A549 (cell line): ENCODE measurements at regions not wholly inside any gene's neighbourhood (a gene's known extent, or its start where the extent isn't known, plus 50 kb on each side); places are given as distances from the start of the nearest gene placed in this dataset.

Experiments used
- ATAC-seq, 2 experiments: fragments of 200-7000 bp in 1 of 2; fragments of >200 bp in 1 of 2; cut with Nextera tagmentation in 1 of 2; cut with Tn5 transposase in 1 of 2; 3 replicates each; pipeline versions ENCODE4 v1.8.0 to v1.9.1; 2018 to 2020; ENCODE audit warnings: mild to moderate bottlenecking in 1 of 2, moderate library complexity in 1 of 2
- CTCF ChIA-PET: fragments of 300-600 bp; sonication (Branson Sonifier 250); formaldehyde crosslinking; extraction: SDS; loops from one replicate; lab custom pipeline; 2021; ENCODE audit warnings: antibody characterized with exemption, inconsistent platforms; lab: Yijun Ruan, JAX
- POLR2A ChIA-PET: fragments of 350-600 bp; formaldehyde crosslinking; extraction: SDS; loops from one replicate; lab custom pipeline; 2021; ENCODE audit warnings: antibody characterized with exemption, inconsistent platforms; lab: Yijun Ruan, JAX
- DNase-seq, 2 experiments: peaks; one replicate each; pipeline versions ENCODE4 v3.0.0 to v3.0.0-alpha.2; 2011 to 2016; ENCODE audit warnings: low read depth in 1 of 2, low spot score in 1 of 2
- FAIRE-seq: peaks from 2 replicates; lab custom pipeline; 2011; peaks lifted over from hg19 to GRCh38; lab: Jason Lieb, UNC
- H3K27ac ChIP-seq, 2 experiments: fragments of >200 bp; sonication (Bioruptor Twin); formaldehyde crosslinking; 3 replicates each; pipeline ENCODE4 v1.5.1; 2016 to 2017
- H3K4me1 ChIP-seq: fragments of >200 bp; sonication (Bioruptor Twin); formaldehyde crosslinking; 3 replicates; pipeline ENCODE4 v1.6.1; 2016
- H3K4me2 ChIP-seq: fragments of >200 bp; sonication (Bioruptor Twin); formaldehyde crosslinking; 3 replicates; pipeline ENCODE4 v1.6.1; 2016
- H3K4me3 ChIP-seq: fragments of >200 bp; sonication (Bioruptor Twin); formaldehyde crosslinking; 3 replicates; pipeline ENCODE4 v1.5.1; 2016
- H3K9me3 ChIP-seq: fragments of >200 bp; sonication (Bioruptor Twin); formaldehyde crosslinking; 3 replicates; pipeline ENCODE4 v1.6.1; 2016
- ATOH8 ChIP-seq: fragments of 250-450 bp; sonication (Bioruptor Pico); IDR thresholded peaks from 2 replicates; pipeline ENCODE4 v1.5.0; 2020; ENCODE audit warnings: low read depth, mild to moderate bottlenecking, moderate library complexity
- BCL3 ChIP-seq: fragments of >200 bp; sonication (Bioruptor Twin); formaldehyde crosslinking; IDR thresholded peaks from 3 replicates; pipeline ENCODE4 v1.6.1; 2016
- CBX8 ChIP-seq: fragments of 200-600 bp; sonication (generic); IDR thresholded peaks from 2 replicates; pipeline ENCODE4 v1.6.1; 2016
- CEBPB ChIP-seq, 2 experiments: fragments of >200 bp in 1 of 2; sonication (Bioruptor Twin) in 1 of 2; formaldehyde crosslinking in 1 of 2; IDR thresholded peaks; 2 replicates each; pipeline ENCODE4 v1.6.1; 2012 to 2016
- CHD2 ChIP-seq: fragments of 150-350 bp; IDR thresholded peaks from 2 replicates; pipeline ENCODE4 v1.6.1; 2014; ENCODE audit warnings: low read length; ENCODE audit not compliant: partially characterized antibody
- CTCF ChIP-seq: fragments of >200 bp; sonication (Bioruptor Twin); formaldehyde crosslinking; IDR thresholded peaks from 3 replicates; pipeline ENCODE4 v1.5.1; 2016
- EHF ChIP-seq: fragments of 250-450 bp; sonication (Bioruptor Pico); IDR thresholded peaks from 2 replicates; pipeline ENCODE4 v1.5.0; 2020; ENCODE audit warnings: mild to moderate bottlenecking
- EHMT2 ChIP-seq: fragments of 200-600 bp; sonication (generic); IDR thresholded peaks from 2 replicates; pipeline ENCODE4 v1.6.1; 2016; ENCODE audit warnings: antibody characterized with exemption, low read depth, mild to moderate bottlenecking, moderate library complexity
- EP300 ChIP-seq, 2 experiments: fragments of >200 bp; sonication (Bioruptor Twin); formaldehyde crosslinking; IDR thresholded peaks; 2 replicates in 1 of 2; 3 replicates in 1 of 2; pipeline ENCODE4 v1.6.1; 2016 to 2017
- GATA3 ChIP-seq: IDR thresholded peaks from 2 replicates; pipeline ENCODE4 v1.6.1; 2012; ENCODE audit warnings: borderline replicate concordance
- HDAC2 ChIP-seq: fragments of 200-600 bp; sonication (generic); IDR thresholded peaks from 2 replicates; pipeline ENCODE4 v1.6.1; 2016
- HES2 ChIP-seq: fragments of >200 bp; sonication (Bioruptor Twin); formaldehyde crosslinking; IDR thresholded peaks from 2 replicates; pipeline ENCODE4 v1.6.1; 2016
- HOXA7 ChIP-seq: fragments of 250-450 bp; sonication (Bioruptor Pico); IDR thresholded peaks from 2 replicates; pipeline ENCODE4 v1.5.0; 2020; ENCODE audit warnings: mild to moderate bottlenecking, moderate library complexity
- MAX ChIP-seq: IDR thresholded peaks from 2 replicates; pipeline ENCODE4 v1.6.1; 2012
- MYC ChIP-seq: IDR thresholded peaks from 2 replicates; pipeline ENCODE4 v1.6.1; 2012; ENCODE audit warnings: mild to moderate bottlenecking, inconsistent platforms, low read length, improper control_type of control experiment, borderline replicate concordance
- NFE2L2 ChIP-seq: fragments of 150-350 bp; conservative IDR thresholded peaks from 2 replicates; pipeline ENCODE4 v1.6.1; 2014; ENCODE audit warnings: low read length
- NR3C1 ChIP-seq: fragments of >200 bp; sonication (Bioruptor Twin); formaldehyde crosslinking; IDR thresholded peaks from 3 replicates; pipeline ENCODE4 v1.6.1; 2017
- POLR2A ChIP-seq: IDR thresholded peaks from 2 replicates; pipeline ENCODE4 v1.6.1; 2012; ENCODE audit warnings: mild to moderate bottlenecking, low read length
- RAD21 ChIP-seq, 2 experiments: fragments of >200 bp in 1 of 2; sonication (Bioruptor Twin) in 1 of 2; formaldehyde crosslinking in 1 of 2; IDR thresholded peaks in 1 of 2; conservative IDR thresholded peaks in 1 of 2; 2 replicates in 1 of 2; 3 replicates in 1 of 2; pipeline ENCODE4 v1.6.1; 2012 to 2018; ENCODE audit warnings: inconsistent platforms in 1 of 2
- RARB ChIP-seq: fragments of 250-450 bp; sonication (Bioruptor Pico); IDR thresholded peaks from 2 replicates; pipeline ENCODE4 v1.8.0; 2021; ENCODE audit warnings: mild to moderate bottlenecking, moderate library complexity
- RFX5 ChIP-seq: fragments of 450-650 bp; IDR thresholded peaks from 2 replicates; pipeline ENCODE4 v1.7.1; 2014; ENCODE audit warnings: antibody characterized with exemption, mild to moderate bottlenecking, moderate library complexity
- RNF2 ChIP-seq: fragments of 200-600 bp; sonication (generic); IDR thresholded peaks from 2 replicates; pipeline ENCODE4 v1.6.1; 2016; ENCODE audit warnings: low read depth, mild to moderate bottlenecking, antibody characterized with exemption, moderate library complexity, borderline replicate concordance
- SMC3 ChIP-seq: fragments of >200 bp; sonication (Bioruptor Twin); formaldehyde crosslinking; IDR thresholded peaks from 3 replicates; pipeline ENCODE4 v1.6.1; 2018; ENCODE audit warnings: inconsistent platforms
- TP53 ChIP-seq: fragments of 250-450 bp; sonication (Bioruptor Pico); IDR thresholded peaks from 2 replicates; pipeline ENCODE4 v1.5.0; 2021; ENCODE audit warnings: mild to moderate bottlenecking, moderate library complexity
- USF2 ChIP-seq: fragments of 450-650 bp; IDR thresholded peaks from 2 replicates; pipeline ENCODE4 v1.6.1; 2014; ENCODE audit warnings: antibody characterized with exemption
- ZSCAN20 ChIP-seq: fragments of 250-450 bp; sonication (Bioruptor Pico); IDR thresholded peaks from 2 replicates; pipeline ENCODE4 v1.8.0; 2022; ENCODE audit warnings: mild to moderate bottlenecking, moderate library complexity
- WGBS: methylation state at CpG from one replicate; pipeline ENCODE4 v1.1.6; 2017; ENCODE audit errors: missing lambda C conversion rate; 5-methylcytosine and 5-hydroxymethylcytosine counted together

GRCh38 chr4:45846016-45846415, 277.8 kb downstream of the GABRG1 start:
- no peak overlapping the region for H3K4me3 ChIP-seq
- ATAC-seq (no peak), FAIRE-seq (no peak), DNase-seq (no peak)
- H3K9me3 ChIP-seq, result no peaks in the 10 kb centered on the region
- no peak overlapping the region for H3K27ac ChIP-seq
- H3K4me2 ChIP-seq, result no peak overlapping the region
- TF ChIP-seq RFX5 (no peak), NFE2L2 (no peak), EHF (no peak), MYC (no peak), HDAC2 (no peak), CTCF (no peak), NR3C1 (no peak), HES2 (no peak), ATOH8 (no peak), CEBPB (IDR thresholded peaks at IDR 0.05) (no peak), EHMT2 (no peak), CBX8 (no peak), RAD21 (conservative IDR thresholded peaks at IDR 0.05 in 1 of 2, IDR thresholded peaks at IDR 0.05 in 1 of 2) (no peak), RNF2 (no peak), BCL3 (no peak)
- H3K4me1 ChIP-seq, result no peaks in the 10 kb centered on the region
- WGBS, result 0% methylated on average over 1 of the region's 1 CpG
- CTCF ChIA-PET, result no interaction called here
- POLR2A ChIA-PET, result no interaction called here

- H3K4me1 ChIP-seq, result no peaks in the 10 kb centered on the region
- DNase-seq, result no peak
- no peaks in the 10 kb centered on the region for H3K9me3 ChIP-seq
- no peak for ATAC-seq
- TF ChIP-seq TP53 (CRISPR knock-in tag), result no peak
- TF ChIP-seq EP300 (IDR thresholded peaks at IDR 0.05), result no peak
- no peak for TF ChIP-seq CHD2
- no peak for TF ChIP-seq ATOH8
- no peak for TF ChIP-seq SMC3
- no peak for TF ChIP-seq MYC
- no peak for TF ChIP-seq USF2
- TF ChIP-seq GATA3, result no peak
- no peak for TF ChIP-seq RNF2
- no peak for TF ChIP-seq POLR2A
- no peak for TF ChIP-seq HOXA7 (CRISPR knock-in tag)
- no peak for TF ChIP-seq HES2
- TF ChIP-seq CBX8, result no peak
- TF ChIP-seq RAD21 (conservative IDR thresholded peaks at IDR 0.05 in 1 of 2, IDR thresholded peaks at IDR 0.05 in 1 of 2), result no peak
- TF ChIP-seq NR3C1, result no peak
- TF ChIP-seq MAX, result no peak
- no peak for TF ChIP-seq ZSCAN20 (CRISPR knock-in tag)
- no peak for TF ChIP-seq RARB (CRISPR knock-in tag)
- TF ChIP-seq, all 56 proteins: peak for 0
- FAIRE-seq, result no peak
- CTCF ChIA-PET, result no interaction called here
- POLR2A ChIA-PET, result no interaction called here
- Histone ChIP-seq H3K27ac (no peak overlapping the region), H3K4me3 (no peak overlapping the region), H3K4me2 (no peak overlapping the region)
- WGBS, result 0% methylated on average over 2 of the region's 2 CpGs
Measured at GRCh38 chr4:45841791-45842190, 282.1 kb downstream of the GABRG1 start.
